B cell (primary cell): ENCODE measurements at regions not wholly inside any gene's neighbourhood (a gene's known extent, or its start where the extent isn't known, plus 50 kb on each side); places are given as distances from the start of the nearest gene placed in this dataset.

Experiments
- ATAC-seq: fragments of 200-7000 bp; cut with Tn5 transposase; one replicate; pipeline ENCODE4 v1.10.0; 2021; ENCODE audit warnings: low read depth, mild to moderate bottlenecking, moderate number of reproducible peaks, moderate library complexity
- CTCF ChIA-PET: fragments of 350-600 bp; sonication (Branson Sonifier 250); formaldehyde crosslinking; loops from one replicate; lab custom pipeline; 2021; ENCODE audit warnings: antibody characterized with exemption, inconsistent platforms; lab: Charles Lee
- POLR2A ChIA-PET: fragments of 350-600 bp; sonication (Branson Sonifier 250); formaldehyde crosslinking; loops from one replicate; lab custom pipeline; 2021; ENCODE audit warnings: antibody characterized with exemption; lab: Charles Lee
- DNase-seq: peaks from one replicate; pipeline ENCODE4 v3.0.0; 2013
- H2AFZ ChIP-seq: 2 replicates; pipeline ENCODE4 v1.6.1; 2012; ENCODE audit warnings: mild to moderate bottlenecking, low read depth, low read length; ENCODE audit not compliant: insufficient read depth, poor library complexity, severe bottlenecking
- H3K27ac ChIP-seq, 2 donors: 1 replicate in 1 of 2; 2 replicates in 1 of 2; pipeline ENCODE4 v1.5.1; 2012 to 2013; ENCODE audit warnings: low read length in 2 of 2, mild to moderate bottlenecking in 2 of 2, moderate library complexity in 1 of 2
- H3K27me3 ChIP-seq, 4 experiments: fragments of 200-600 bp in 1 of 4; sonication (generic) in 1 of 4; replicated peaks in 1 of 4; 1 replicate in 2 of 4; 2 replicates in 2 of 4; pipeline versions ENCODE4 v1.6.1 to v1.7.0; 2013 to 2016; ENCODE audit warnings: low read length in 3 of 4, mild to moderate bottlenecking in 2 of 4, mixed read lengths in 1 of 4, moderate library complexity in 1 of 4; ENCODE audit not compliant: insufficient read depth in 4 of 4, control insufficient read depth in 3 of 4; ENCODE audit errors: control extremely low read depth in 1 of 4
- H3K36me3 ChIP-seq, 2 experiments: replicated peaks in 1 of 2; 1 replicate in 1 of 2; 2 replicates in 1 of 2; pipeline versions ENCODE4 v1.6.1 to v1.7.1; 2013; ENCODE audit warnings: low read length in 1 of 2; ENCODE audit not compliant: insufficient read depth in 2 of 2, control insufficient read depth in 1 of 2; ENCODE audit errors: control extremely low read depth in 1 of 2, extremely low read depth in 1 of 2
- H3K4me1 ChIP-seq, 2 donors: fragments of 200-600 bp in 1 of 2; sonication (generic) in 1 of 2; 1 replicate in 1 of 2; 2 replicates in 1 of 2; pipeline versions ENCODE4 v1.5.1 to v1.6.1; 2013 to 2017; ENCODE audit warnings: low read length in 2 of 2; ENCODE audit not compliant: control insufficient read depth in 2 of 2, insufficient read depth in 2 of 2
- H3K4me2 ChIP-seq: replicated peaks from 2 replicates; pipeline ENCODE3; 2012; ENCODE audit warnings: mild to moderate bottlenecking, low read depth, low read length; ENCODE audit not compliant: poor library complexity, severe bottlenecking
- H3K4me3 ChIP-seq, 5 experiments: fragments of 200-600 bp in 1 of 5; sonication (generic) in 1 of 5; 1 replicate in 3 of 5; 2 replicates in 2 of 5; pipeline versions ENCODE4 v1.5.1 to v1.7.0; 2011 to 2016; ENCODE audit warnings: low read length in 4 of 5, mild to moderate bottlenecking in 4 of 5, low read depth in 2 of 5, control low read depth in 1 of 5, moderate library complexity in 1 of 5; ENCODE audit not compliant: insufficient read depth in 1 of 5; ENCODE audit errors: control extremely low read depth in 1 of 5, extremely low read depth in 1 of 5
- H3K79me2 ChIP-seq: fragments of 200-600 bp; sonication (generic); one replicate; pipeline ENCODE4 v1.6.0; 2016; ENCODE audit warnings: low read length; ENCODE audit not compliant: control insufficient read depth, insufficient read depth
- H3K9ac ChIP-seq: fragments of 200-600 bp; sonication (generic); 2 replicates; pipeline ENCODE4 v1.6.1; 2017; ENCODE audit warnings: mild to moderate bottlenecking, low read length, moderate library complexity
- H3K9me3 ChIP-seq, 3 donors: one replicate each; pipeline versions ENCODE4 v1.6.1 to v1.7.1; 2013; ENCODE audit warnings: low read length in 2 of 3; ENCODE audit not compliant: control insufficient read depth in 2 of 3, insufficient read depth in 1 of 3; ENCODE audit errors: control extremely low read depth in 1 of 3
- H4K20me1 ChIP-seq: 2 replicates; pipeline ENCODE4 v1.6.0; 2012; ENCODE audit warnings: mild to moderate bottlenecking, low read length; ENCODE audit not compliant: insufficient read depth, control insufficient read depth, poor library complexity, severe bottlenecking
- H3K27ac Mint-ChIP-seq: one replicate; pipeline ENCODE4 v1.8.0; 2021; ENCODE audit warnings: mixed read lengths
- H3K27me3 Mint-ChIP-seq: one replicate; pipeline ENCODE4 v1.8.0; 2021; ENCODE audit warnings: mixed read lengths
- H3K4me1 Mint-ChIP-seq: one replicate; pipeline ENCODE4 v1.8.0; 2021; ENCODE audit warnings: mixed read lengths
- H3K4me3 Mint-ChIP-seq: one replicate; pipeline ENCODE4 v1.8.0; 2021; ENCODE audit warnings: mixed read lengths
- H3K9me3 Mint-ChIP-seq: one replicate; pipeline ENCODE4 v1.8.0; 2022; ENCODE audit warnings: mixed read lengths; ENCODE audit not compliant: insufficient read depth
- EZH2 ChIP-seq: IDR thresholded peaks from 2 replicates; pipeline ENCODE4 v1.6.1; 2012; ENCODE audit warnings: borderline replicate concordance, low read depth, mild to moderate bottlenecking, moderate library complexity, low read length; ENCODE audit not compliant: insufficient read depth, poor library complexity, severe bottlenecking
- WGBS: methylation state at CpG from one replicate; pipeline ENCODE4 v1.1.5; 2013; ENCODE audit warnings: missing lambda C conversion rate; ENCODE audit not compliant: insufficient coverage; 5-methylcytosine and 5-hydroxymethylcytosine counted together
- intact Hi-C: fragments of 100-400 bp; cut with micrococcal nuclease; formaldehyde crosslinking; loops from one replicate; pipeline ENCODE4 v1.10.0; 2022
- TF ChIP-seq, protein P1 (sequence below): fragments of 200-600 bp; IDR thresholded peaks from one replicate; pipeline ENCODE4 v1.8.0; 2022; ENCODE audit warnings: antibody characterized with exemption, mild to moderate bottlenecking

DNA sequence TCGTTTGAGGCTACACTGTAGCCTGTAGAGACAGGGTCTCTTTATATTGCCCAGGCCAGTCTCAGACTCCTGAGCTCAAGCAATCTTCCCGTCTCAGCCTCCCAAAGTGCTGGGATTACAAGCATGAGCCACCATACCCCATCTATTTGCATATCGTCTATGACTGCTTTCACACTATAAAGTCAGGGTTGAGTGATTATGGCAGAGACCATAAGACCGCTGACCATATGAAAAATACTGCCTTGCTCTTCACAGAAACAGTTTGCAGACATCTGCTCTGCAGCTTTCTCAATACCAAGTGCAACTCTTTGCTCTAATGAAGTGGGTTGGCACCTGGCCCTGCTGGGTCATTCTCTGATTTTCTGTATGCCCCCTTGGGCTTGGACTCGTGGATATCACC is 79.5 kb upstream of the PAK5 start:
- Histone ChIP-seq H3K27ac (no peak overlapping the region), H4K20me1 (no peaks in the 10 kb centered on the region), H2AFZ (no peak overlapping the region), H3K4me3 (no peak overlapping the region), H3K4me2 (no peak overlapping the region), H3K9me3 (no peaks in the 10 kb centered on the region), H3K36me3 (no peaks in the 10 kb centered on the region), H3K4me1 (no peaks in the 10 kb centered on the region), H3K79me2 (no peaks in the 10 kb centered on the region), H3K27me3 (no peaks in the 10 kb centered on the region), H3K9ac (no peak overlapping the region)
- Mint-ChIP-seq H3K4me1 (peaks cover 13% of the 10 kb centered on the region), H3K27me3 (peaks cover 10% of the 10 kb centered on the region), H3K9me3 (no peaks in the 10 kb centered on the region), H3K27ac (no peak overlapping the region), H3K4me3 (no peak overlapping the region)
- ATAC-seq, result no peak
- 78% methylated on average over 3 of the region's 5 CpGs for WGBS
- ChIA-PET POLR2A (no interaction called here), CTCF (interaction anchor here (1.7 kb wide), 1 partner anchor 20 kb away, joined by 3 read pairs; no protein-coding TSS in a partner anchor)
- DNase-seq, result no peak
- intact Hi-C loops, result no loop called here
- no peak for TF ChIP-seq EZH2
- TF ChIP-seq, protein P1, sequence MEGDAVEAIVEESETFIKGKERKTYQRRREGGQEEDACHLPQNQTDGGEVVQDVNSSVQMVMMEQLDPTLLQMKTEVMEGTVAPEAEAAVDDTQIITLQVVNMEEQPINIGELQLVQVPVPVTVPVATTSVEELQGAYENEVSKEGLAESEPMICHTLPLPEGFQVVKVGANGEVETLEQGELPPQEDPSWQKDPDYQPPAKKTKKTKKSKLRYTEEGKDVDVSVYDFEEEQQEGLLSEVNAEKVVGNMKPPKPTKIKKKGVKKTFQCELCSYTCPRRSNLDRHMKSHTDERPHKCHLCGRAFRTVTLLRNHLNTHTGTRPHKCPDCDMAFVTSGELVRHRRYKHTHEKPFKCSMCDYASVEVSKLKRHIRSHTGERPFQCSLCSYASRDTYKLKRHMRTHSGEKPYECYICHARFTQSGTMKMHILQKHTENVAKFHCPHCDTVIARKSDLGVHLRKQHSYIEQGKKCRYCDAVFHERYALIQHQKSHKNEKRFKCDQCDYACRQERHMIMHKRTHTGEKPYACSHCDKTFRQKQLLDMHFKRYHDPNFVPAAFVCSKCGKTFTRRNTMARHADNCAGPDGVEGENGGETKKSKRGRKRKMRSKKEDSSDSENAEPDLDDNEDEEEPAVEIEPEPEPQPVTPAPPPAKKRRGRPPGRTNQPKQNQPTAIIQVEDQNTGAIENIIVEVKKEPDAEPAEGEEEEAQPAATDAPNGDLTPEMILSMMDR, result no peak

DNA sequence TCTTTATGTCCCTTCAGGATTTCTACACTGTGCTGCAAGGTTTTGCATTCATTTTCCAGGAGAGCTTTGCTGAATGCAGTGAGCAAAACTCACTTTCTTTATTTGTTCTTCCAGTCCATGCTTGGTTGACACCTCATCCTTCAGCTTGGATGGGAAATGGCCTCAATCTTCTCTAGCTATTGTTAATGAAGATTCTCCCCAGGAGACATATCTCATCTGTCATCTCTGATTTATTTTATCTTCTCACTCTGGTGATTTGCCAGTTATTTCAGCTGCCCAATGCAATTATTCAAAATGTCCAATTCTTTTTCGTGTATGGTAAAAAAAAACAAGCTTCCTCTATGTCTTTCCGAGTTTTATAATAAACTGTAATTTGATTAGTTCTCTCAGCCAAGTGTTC is 77.9 kb upstream of the PAK5 start:
- Histone ChIP-seq H3K4me2 (no peak overlapping the region), H3K27me3 (peaks cover 0 to 7% (median 3%) of the 10 kb centered on the region in 4 experiments), H3K27ac (no peak overlapping the region), H3K36me3 (no peaks in the 10 kb centered on the region), H2AFZ (no peak overlapping the region), H3K9me3 (no peaks in the 10 kb centered on the region), H3K9ac (no peak overlapping the region), H4K20me1 (no peaks in the 10 kb centered on the region), H3K79me2 (no peaks in the 10 kb centered on the region), H3K4me3 (no peak overlapping the region), H3K4me1 (no peaks in the 10 kb centered on the region)
- POLR2A ChIA-PET, result no interaction called here
- CTCF ChIA-PET, result interaction anchor here (0.6 to 0.8 kb wide), 2 partner anchors 8 to 504 kb away, joined by 3 read pairs; no protein-coding TSS in a partner anchor
- peaks cover 14% of the 10 kb centered on the region for H3K27me3 Mint-ChIP-seq
- DNase-seq, result no peak
- intact Hi-C loops, result no loop called here
- no peaks in the 10 kb centered on the region for H3K9me3 Mint-ChIP-seq
- TF ChIP-seq, protein P1, result no peak
- TF ChIP-seq EZH2, result no peak
- ATAC-seq, result no peak
- no peak overlapping the region for H3K4me3 Mint-ChIP-seq
- H3K4me1 Mint-ChIP-seq, result peaks cover 13% of the 10 kb centered on the region
- no peak overlapping the region for H3K27ac Mint-ChIP-seq
- no CpG with 5 or more reads among the region's 2 CpGs for WGBS
